HG03442 (cell line): ENCODE measurements at regions not wholly inside any gene's neighbourhood (a gene's known extent, or its start where the extent isn't known, plus 50 kb on each side); places are given as distances from the start of the nearest gene placed in this dataset.

Experiments used
- ATAC-seq: cut with Tn5 transposase; IDR thresholded peaks from one replicate; pipeline ENCODE4 v1.9.1; 2021; ENCODE audit warnings: mild to moderate bottlenecking, moderate library complexity; ENCODE audit not compliant: unreplicated experiment

DNA sequence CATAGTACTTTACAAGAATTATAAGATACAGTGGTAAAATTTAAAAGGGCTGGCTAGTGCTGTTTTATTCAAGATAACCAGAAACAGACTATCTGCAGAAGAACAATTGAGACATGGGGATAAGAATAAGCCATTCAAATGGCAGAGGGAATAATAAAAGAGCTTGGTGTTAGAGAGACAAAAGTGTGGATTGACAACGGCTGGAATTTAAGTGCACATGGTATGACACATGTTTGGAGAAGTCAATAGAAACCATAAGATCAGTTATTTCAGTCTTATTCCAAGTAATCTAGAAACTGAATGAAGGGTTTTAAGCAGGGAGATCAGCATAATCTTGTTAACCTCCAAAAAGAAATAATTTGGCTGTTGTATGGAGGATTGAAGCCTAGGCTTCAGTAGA is 1205.5 kb upstream of the CITED2 start:
- no peak for ATAC-seq

DNA sequence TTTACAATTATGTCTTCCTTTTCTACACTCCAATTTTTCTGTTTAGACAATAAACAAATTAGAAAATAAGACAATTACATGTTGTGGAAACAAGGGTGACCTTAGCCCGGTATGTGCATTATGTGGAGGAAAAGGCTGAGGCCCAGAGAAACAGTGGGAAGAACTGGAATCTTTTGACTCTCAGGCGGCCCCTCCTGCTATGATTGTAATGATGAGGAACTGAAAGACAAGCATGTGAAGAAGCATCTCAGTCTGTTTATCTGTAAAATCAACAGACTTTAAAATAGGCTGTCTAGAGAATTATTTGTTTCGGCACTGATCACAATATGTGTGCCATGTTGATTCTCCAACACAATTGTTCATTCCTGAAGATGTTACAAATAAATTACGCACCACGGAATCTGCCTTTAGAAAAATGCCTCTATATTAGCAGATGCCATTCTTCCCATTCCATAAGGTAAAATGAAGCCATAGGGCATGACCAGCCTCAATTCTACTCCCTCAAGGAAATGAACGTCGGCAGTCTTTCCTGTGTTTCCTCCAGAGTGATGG is 1201.6 kb upstream of the CITED2 start:
- no peak for ATAC-seq

DNA sequence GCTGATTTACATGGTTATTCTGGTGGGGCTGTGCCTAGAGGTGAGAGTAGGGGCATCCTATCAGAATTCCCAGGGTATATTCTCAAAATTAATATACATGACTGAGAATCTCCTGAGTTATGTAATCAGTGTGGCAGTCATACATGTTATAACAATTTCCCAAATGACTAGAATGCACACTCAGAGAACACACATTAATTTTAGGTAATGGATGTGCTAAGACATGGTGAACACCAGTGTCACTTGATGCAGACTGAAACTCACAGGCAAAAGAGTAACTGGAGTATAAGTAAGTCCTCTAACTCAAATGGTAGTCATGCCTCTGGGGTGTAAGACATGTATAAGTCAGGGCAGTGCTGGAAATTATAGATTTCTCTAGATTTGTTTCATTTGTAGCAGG is 1198.4 kb upstream of the CITED2 start:
- ATAC-seq = no peak

DNA sequence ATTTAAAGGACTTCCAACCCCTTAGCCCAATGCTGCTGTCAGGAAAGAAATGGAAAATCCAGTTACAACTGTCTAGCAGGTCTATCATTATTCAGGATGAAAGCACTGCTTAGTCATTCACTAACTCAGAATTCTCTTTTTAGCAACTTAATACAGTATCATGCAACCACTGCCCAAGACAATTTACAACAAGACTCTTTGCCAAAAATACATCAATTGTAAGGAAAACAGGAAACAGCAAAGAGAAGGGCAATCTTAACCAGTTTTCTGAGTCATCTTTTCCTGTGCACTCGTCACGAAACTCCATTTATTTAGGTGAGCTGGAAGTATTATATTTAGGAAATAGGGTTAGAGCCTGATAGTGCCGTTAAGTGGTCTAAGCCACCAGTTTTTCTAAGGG is 1197.7 kb upstream of the CITED2 start:
- ATAC-seq = no peak

DNA sequence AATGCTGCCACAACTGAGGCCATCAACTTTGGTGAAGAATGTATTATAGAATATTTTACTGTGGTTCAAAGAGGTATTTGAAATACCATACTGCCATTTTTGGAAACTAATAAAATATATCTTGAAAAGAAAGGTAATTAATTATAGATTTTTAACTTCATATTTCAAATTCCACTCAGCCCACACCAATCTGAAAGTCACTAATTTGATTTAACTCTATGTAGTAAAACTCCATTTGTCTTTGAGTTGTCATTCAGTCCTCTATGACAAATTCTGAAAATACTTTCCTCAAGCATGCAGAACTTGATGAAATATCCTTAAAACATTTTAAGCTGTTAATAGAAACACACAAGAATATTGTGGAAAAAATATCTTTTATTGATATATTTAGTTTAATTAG is 1196.7 kb upstream of the CITED2 start:
- no peak for ATAC-seq

DNA sequence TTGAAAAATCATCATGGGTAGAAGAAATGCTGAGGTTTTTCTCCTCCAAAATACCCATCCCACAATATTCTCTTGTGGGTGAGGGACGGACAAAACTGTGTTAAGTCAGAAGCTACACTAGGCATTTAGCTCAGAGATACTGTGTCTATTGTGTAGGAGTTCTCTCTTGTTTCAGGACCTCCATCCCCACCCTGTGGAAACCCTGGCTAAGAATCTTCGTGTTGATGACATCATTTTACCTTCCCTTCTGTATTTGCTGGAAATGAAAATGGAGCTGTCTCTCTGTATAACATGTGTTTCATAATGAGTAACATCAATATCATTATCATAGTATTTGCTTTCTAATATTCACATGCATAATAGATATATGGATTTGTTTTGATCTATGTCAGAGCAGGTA is 1193.0 kb upstream of the CITED2 start:
- no peak for ATAC-seq

DNA sequence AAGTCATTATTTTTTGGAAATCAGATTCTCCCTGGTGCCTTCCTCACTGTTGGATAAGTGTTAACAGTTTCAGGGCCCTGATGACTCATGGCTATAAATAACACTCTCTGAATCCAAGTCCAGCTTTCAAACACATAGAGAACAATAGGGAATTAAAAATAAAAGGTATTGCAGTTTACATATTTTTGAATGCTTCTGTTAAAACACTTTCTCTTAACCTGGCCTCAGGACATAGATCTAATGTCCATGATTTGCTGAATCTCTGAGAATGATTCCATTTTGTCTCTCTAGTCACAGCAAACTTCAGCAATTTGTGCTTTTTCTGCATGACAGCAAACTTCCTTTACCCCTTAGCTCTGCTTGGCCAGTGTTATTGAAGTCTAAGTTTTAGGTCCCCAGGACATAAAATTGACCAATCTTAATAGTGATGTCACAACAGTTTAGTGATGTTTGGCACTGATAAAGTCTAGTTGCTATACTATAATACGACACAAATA is 1192.4 kb upstream of the CITED2 start:
- ATAC-seq = no peak

DNA sequence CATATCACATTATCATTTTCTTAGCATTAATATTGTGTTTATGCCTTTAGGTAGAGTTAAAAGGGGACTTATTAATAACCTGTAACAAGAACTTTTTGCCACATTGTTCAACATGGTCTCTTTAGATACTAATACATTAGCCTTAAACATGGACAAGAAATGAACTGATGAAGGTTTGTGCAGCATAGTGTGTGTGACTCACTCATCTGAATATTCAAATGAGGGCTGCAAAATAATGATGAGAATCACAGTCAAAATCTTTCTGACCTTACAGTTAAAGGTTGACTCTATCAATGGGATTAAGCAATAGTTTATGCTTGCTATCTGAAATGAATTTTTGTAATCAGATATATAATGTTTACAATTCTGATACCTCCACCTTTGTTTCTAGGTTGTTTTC is 1189.3 kb upstream of the CITED2 start:
- ATAC-seq = no peak

DNA sequence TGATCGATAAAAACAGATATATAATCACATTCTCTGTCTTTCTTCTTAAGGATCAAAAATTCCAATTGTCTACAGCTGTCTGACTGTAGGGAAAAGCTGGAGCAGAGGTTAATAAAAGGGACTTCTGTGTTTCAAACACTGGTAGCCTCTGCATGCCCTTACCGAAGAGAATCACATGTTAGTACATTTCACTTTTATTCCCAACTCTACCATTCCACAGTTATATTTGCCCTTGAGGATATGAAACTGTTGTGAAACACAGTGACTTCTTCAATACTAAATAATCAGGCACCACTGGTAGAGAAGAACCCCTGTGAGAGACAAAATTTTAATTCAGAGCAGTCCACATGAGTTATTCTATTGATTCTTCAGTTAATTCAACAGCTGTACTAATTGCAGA is 1187.3 kb upstream of the CITED2 start:
- no peak for ATAC-seq

DNA sequence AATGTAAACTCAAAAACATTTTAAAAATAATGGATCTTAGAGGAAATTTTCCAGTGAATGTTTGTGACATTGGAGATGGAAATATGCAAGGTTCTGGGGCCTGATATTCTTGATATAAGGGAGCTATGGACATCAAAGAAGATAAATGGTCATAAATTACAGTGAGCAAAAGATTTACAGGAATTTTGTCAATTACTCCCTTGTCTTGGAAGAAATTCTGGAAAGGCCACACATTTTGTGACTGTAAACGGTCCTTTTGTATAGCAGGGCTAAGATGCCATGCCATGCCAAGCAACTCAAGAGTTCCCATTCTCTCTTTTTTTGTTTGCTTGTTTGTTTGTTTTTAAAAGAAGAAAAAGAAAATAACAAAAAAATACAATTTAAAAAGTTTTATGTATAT is 1186.2 kb upstream of the CITED2 start:
- no peak for ATAC-seq

DNA sequence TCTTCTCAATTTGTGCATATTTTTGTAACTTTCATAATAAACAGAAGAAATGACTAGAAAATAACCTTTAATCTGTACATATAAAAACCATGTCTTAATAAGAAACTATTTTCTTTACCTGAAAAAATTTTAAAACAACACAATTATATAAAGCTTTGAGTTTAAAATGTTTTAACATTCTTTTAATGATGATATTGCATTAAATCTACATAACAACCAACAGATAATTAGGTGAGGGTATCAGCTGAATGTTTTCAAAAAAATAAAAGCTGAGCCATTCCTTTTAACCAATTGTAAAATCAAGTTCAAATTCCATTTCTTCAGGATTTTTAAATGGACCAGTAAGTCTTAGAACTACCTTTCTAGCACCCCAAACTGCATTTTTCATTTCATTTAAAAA is 1185.0 kb upstream of the CITED2 start:
- no peak for ATAC-seq

DNA sequence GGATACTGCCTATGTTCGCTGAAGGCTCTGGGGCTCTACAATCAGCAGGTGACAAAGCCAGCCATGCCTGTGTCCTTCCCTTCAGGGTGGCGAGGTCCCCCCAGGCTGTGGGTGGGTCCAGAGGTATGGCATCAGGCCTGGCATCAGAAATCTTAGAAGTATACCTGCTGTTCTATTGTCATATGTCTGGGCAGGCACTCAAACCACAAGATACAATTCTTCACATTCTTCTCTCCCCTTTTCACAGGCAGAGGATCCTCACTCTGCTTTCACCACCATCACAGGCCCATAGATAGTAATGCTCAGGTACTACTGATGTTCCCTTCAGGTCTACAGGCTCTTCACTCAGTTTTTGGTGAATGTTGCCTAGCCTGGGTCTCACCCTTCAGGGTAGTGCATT is 1180.0 kb upstream of the CITED2 start:
- ATAC-seq = no peak

DNA sequence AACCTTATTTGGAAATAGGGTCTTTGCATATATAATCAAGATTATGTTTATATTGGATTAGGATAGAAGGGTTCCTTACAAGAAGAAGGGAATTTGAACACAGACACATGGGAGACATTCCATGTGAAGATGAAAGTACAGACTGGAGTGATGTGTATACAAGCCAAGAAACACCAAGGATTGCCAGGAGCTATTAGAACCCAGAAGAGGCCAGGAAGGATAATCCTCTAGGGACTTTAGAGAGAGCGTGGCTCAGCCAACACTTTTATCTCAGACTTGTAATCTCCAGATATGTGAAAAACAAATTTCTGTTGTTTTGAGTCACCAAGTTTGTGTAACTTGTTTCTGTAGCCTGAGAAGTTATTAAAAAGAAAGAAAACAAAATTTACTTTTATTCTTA is 1173.9 kb upstream of the CITED2 start:
- no peak for ATAC-seq

DNA sequence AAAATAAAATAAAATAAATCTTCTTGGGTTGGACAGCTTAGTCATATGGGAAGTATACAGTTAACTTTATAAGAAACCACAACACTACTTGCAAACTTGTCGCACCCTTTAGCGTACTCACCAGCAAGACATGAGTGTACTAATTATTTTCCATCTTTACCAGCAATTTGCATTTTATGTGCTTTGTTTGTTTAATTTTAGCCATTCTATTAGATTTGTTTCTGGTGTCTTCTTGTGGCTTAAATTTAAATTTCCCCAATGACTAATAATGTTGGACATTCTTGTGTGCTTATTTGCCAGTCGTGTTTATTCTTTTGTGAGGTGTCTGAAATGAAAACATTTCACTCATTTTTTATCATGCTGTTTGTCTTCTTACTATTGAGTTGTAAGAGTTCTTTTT is 1172.2 kb upstream of the CITED2 start:
- ATAC-seq = no peak

DNA sequence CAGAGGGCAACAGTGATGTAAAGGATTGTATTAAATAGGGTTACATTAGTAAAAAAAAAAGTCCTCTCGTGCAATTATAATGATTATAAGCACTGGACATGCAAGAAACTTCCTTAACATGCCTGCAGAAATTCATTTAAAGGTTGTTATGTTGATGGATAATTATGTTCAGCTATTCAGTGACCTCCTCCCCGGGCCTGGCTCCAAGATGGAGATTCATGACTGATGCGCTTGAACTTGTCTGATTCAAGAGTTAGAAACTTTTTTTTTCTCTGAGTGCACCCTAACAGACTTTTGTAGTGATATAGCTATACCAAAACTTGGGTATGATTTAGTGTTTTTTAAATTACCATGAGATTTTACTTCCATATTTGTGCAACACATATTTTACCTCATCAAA is 1170.0 kb upstream of the CITED2 start:
- no peak for ATAC-seq

DNA sequence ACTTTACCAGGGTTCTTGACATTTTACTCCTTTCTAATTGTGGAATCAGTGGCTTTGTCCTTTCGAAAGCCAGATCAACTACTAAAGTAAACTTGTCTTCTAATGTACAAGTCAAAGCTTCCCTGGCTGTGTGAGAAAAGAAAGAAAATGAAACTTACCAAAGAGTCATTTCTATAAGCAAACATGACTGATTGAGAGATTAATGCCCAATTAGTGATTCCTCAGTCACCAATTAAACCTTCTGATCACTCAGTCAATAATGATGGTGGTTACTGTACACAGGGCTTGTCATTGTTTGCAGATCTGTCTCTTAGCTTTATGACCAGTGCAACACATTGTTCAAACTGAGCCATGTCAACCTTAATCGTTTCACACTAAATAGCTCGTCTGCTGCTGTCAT is 1168.4 kb upstream of the CITED2 start:
- ATAC-seq = no peak

DNA sequence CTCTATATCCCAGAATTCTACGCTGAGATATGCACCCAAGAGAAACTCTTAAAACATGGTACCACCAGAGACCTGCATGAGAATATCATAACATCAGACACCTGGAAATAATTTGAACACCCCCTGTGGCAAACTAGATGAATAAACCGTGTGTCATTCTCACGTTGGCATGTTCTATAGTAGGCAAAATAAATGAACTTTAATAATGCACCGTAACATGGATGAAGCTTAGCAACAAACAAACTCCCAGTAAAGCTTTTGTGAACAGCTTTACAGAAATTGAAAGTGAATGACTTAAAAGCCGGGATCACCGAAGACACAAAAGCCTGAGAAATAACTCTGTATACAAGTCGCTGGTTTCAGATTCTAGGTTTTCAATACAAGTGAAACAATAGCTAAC is 1166.8 kb upstream of the CITED2 start:
- no peak for ATAC-seq

DNA sequence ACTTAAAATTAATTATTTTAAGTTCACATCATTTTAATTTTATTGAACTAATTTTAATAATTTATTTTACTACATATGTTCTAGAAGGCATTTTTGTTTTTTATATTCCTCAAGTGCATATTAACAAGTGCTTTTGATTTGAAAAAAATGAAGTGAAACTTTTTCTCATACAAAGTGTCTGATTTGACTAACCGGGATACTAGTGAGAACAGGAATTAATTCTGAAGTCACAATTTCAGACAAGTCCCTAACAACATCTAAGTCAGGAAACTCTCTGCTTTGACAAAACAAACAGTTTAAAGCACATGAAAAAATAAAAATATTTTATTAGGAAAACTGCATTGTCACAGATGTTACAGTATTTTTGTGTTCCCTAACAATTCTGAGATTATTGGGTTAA is 1166.3 kb upstream of the CITED2 start:
- ATAC-seq = no peak

DNA sequence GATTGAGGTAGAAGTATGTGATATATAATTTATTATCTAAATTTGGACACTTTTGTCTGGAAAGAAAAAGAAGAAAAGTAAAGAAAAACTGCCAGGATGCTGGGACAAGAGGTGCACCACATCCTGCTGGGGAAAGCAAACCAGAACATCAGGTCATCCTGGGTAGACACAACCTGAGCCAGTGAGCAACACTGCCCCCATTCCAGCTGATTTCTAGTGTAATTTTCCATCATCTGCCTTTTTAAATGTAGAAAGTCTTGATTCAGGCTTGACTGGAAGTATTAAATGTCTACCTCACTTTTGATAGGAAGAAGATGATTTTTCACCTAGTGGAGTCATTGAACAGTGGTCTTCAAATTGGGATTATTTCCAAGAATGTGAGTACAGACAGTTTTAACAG is 1164.5 kb upstream of the CITED2 start:
- ATAC-seq = no peak

DNA sequence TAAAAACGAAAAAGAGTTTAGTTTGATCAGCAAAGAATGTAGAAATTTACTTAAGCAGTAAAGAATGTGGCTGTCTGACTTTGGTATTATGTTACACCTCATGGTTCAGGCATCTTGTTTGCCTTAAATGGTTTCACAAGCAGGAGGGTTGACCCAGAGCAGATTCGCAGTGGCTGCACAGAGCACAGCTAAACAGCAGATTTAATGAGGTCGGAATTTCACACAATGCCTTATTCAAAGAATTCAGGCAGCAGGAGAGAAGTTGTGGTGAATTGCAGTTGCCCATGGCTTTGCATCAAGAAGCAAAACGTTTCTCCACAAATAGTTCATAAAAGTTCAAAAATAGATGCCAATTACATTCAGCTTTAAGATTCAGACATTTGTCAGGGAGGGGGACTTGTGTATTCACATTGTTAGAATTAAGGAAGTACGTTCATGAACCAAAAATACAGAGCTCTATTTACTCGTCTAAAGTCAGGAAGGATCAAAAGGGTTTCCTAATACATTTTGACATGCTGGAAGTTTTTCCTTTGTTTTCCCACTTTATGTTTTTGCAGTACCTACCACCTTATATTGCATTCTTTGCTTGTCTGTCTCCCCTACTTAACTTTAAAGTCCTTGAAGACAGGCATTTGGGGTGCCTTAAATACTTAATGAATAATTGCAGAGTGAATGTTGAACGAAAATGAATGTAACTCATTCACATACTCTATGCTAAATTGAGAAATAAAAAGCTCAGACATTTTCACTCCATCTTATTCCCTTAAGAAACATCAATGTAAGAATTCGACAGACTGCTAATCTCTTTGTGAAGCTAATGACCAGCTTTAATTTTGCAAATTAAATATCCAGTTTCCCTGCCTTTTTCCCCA is 1163.6 kb upstream of the CITED2 start:
- no peak for ATAC-seq

DNA sequence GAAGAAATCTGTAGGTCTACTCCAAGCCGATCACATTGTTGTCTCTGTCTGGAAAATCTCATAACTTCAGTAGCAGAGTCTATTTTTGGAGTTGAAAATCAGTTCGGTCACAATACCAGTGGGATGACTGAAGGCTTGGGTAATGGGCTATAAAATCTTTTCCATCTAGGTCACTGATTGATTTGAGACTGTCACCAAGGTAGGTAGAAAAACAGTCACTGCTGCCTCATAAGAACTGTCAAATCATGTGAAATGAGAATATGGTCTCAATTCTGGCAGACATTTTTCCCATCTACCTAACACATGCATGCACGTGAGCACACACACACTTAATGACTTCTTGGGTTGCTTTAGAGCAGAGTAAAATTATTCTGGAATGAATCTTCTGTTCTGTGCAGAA is 1162.8 kb upstream of the CITED2 start:
- ATAC-seq = no peak

DNA sequence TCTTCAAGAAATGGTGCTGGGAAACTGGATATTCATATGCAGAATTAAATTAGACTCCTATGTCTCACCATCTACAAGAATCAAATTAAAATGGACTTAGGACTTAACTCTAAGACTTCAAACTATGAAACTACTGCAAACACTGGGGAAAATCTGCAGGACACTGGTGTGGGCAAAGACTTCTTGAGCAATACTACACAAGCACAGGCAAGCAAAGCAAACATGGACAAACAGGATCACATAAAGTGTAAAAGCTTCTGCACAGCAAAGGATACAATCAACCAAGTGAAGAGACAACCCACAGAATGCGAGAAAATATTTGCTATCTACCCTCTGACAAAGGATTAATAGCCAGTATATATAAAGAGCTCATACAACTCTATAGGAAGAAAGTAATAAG is 1161.1 kb upstream of the CITED2 start:
- ATAC-seq = no peak

DNA sequence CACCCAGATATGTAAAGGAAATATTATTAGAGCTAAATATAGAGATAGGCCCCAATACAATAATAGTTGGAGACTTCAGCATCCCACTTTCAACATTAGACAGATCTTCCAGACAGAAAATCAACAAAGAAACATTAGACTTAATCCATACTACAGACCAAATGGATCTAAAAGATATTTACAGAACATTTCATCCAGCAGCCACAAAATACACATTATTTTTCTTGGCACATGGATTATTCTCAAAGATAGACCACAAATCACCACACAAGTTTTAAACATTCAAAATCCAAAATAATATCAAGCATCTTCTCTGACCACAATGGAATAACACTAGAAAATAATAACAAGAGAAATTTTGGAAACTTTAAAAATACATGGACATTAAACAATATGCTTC is 1159.1 kb upstream of the CITED2 start:
- no peak for ATAC-seq
